Chondrocyte (in vitro differentiated cells): ENCODE measurements at regions not wholly inside any gene's neighbourhood (a gene's known extent, or its start where the extent isn't known, plus 50 kb on each side); places are given as distances from the start of the nearest gene placed in this dataset.

Experiments used
- DNase-seq: peaks from one replicate; pipeline ENCODE4 v3.0.0; 2021; ENCODE audit warnings: mixed read lengths, low spot score
- H3K27ac Mint-ChIP-seq: one replicate; pipeline ENCODE4 v1.8.0; 2021; ENCODE audit warnings: mild to moderate bottlenecking, moderate library complexity, mixed read lengths; ENCODE audit not compliant: unreplicated experiment
- H3K27me3 Mint-ChIP-seq: 2 replicates; pipeline ENCODE4 v1.8.0; 2021; ENCODE audit warnings: low read depth, mixed read lengths
- H3K36me3 Mint-ChIP-seq: 2 replicates; pipeline ENCODE4 v1.8.0; 2021; ENCODE audit warnings: low read depth, mixed read lengths
- H3K4me1 Mint-ChIP-seq: 2 replicates; pipeline ENCODE4 v1.8.0; 2021; ENCODE audit warnings: low read depth, mild to moderate bottlenecking, mixed read lengths
- H3K4me3 Mint-ChIP-seq: one replicate; pipeline ENCODE4 v1.8.0; 2021; ENCODE audit warnings: mild to moderate bottlenecking, moderate library complexity, mixed read lengths; ENCODE audit not compliant: unreplicated experiment
- H3K9me3 Mint-ChIP-seq: 2 replicates; pipeline ENCODE4 v1.8.0; 2021; ENCODE audit warnings: low read depth, mixed read lengths
- CTCF ChIP-seq: fragments of 200-600 bp; sonication (generic); IDR thresholded peaks from 2 replicates; pipeline ENCODE4 v1.5.0; 2021; ENCODE audit warnings: antibody characterized with exemption, mild to moderate bottlenecking, moderate library complexity

GRCh38 chr12:92288561-92288960 is 142.9 kb upstream of the BTG1 start:
- Mint-ChIP-seq H3K27me3 (no peaks in the 10 kb centered on the region), H3K4me1 (peaks cover 13% of the 10 kb centered on the region), H3K4me3 (no peak overlapping the region), H3K36me3 (no peaks in the 10 kb centered on the region), H3K9me3 (peaks cover 3% of the 10 kb centered on the region), H3K27ac (no peak overlapping the region)
- DNase-seq: no peak
- TF ChIP-seq CTCF: no peak

GRCh38 chr12:92278378-92278828 is 132.8 kb upstream of the BTG1 start:
- Mint-ChIP-seq H3K4me3 (no peak overlapping the region), H3K27ac (no peak overlapping the region), H3K9me3 (no peaks in the 10 kb centered on the region), H3K27me3 (no peaks in the 10 kb centered on the region), H3K4me1 (peaks cover 9% of the 10 kb centered on the region), H3K36me3 (no peaks in the 10 kb centered on the region)
- DNase-seq: no peak
- TF ChIP-seq CTCF: no peak

GRCh38 chr12:92277795-92278194 is 132.1 kb upstream of the BTG1 start:
- H3K4me3 Mint-ChIP-seq: no peak overlapping the region
- no peaks in the 10 kb centered on the region for H3K9me3 Mint-ChIP-seq
- no peaks in the 10 kb centered on the region for H3K36me3 Mint-ChIP-seq
- no peak overlapping the region for H3K27ac Mint-ChIP-seq
- H3K27me3 Mint-ChIP-seq: no peaks in the 10 kb centered on the region
- DNase-seq: no peak
- no peak for TF ChIP-seq CTCF
- peaks cover 9% of the 10 kb centered on the region for H3K4me1 Mint-ChIP-seq

GRCh38 chr12:92276276-92276675 is 130.6 kb upstream of the BTG1 start:
- Mint-ChIP-seq H3K27me3 (no peaks in the 10 kb centered on the region), H3K36me3 (no peaks in the 10 kb centered on the region), H3K4me1 (peaks cover 9% of the 10 kb centered on the region), H3K27ac (no peak overlapping the region), H3K9me3 (no peaks in the 10 kb centered on the region), H3K4me3 (no peak overlapping the region)
- no peak for DNase-seq
- no peak for TF ChIP-seq CTCF

- no peaks in the 10 kb centered on the region for H3K9me3 Mint-ChIP-seq
- H3K27ac Mint-ChIP-seq: no peak overlapping the region
- peaks cover 9% of the 10 kb centered on the region for H3K4me1 Mint-ChIP-seq
- H3K36me3 Mint-ChIP-seq: no peaks in the 10 kb centered on the region
- DNase-seq: no peak
- no peak overlapping the region for H3K4me3 Mint-ChIP-seq
- TF ChIP-seq CTCF: no peak
- no peaks in the 10 kb centered on the region for H3K27me3 Mint-ChIP-seq
These were observed 130.0 kb upstream of the BTG1 start for GRCh38 chr12:92275443-92276154.
